Calu3 (cell line): ENCODE measurements at regions not wholly inside any gene's neighbourhood (a gene's known extent, or its start where the extent isn't known, plus 50 kb on each side); places are given as distances from the start of the nearest gene placed in this dataset.

Experiments
- BruUV-seq: library from RNA; stranded (reverse); fragments of 400-500 nt; replicated peaks from 2 replicates; lab custom pipeline; 2021; lab: Mats Ljungman, UMichigan
- CTCF ChIA-PET: fragments of 300-600 bp; sonication (Branson Sonifier 250); formaldehyde crosslinking; loops from one replicate; lab custom pipeline; 2022; ENCODE audit warnings: antibody characterized with exemption; lab: Charles Lee
- DNase-seq: peaks from one replicate; pipeline ENCODE4 v3.0.0; 2022
- H3K27ac Mint-ChIP-seq: one replicate; pipeline ENCODE4 v1.8.0; 2022; ENCODE audit warnings: mixed read lengths; ENCODE audit not compliant: unreplicated experiment
- H3K27me3 Mint-ChIP-seq: one replicate; pipeline ENCODE4 v1.8.0; 2022; ENCODE audit warnings: mixed read lengths; ENCODE audit not compliant: unreplicated experiment
- H3K36me3 Mint-ChIP-seq: one replicate; pipeline ENCODE4 v1.8.0; 2022; ENCODE audit warnings: mild to moderate bottlenecking, moderate library complexity, mixed read lengths; ENCODE audit not compliant: insufficient read depth, unreplicated experiment
- H3K4me1 Mint-ChIP-seq: one replicate; pipeline ENCODE4 v1.8.0; 2022; ENCODE audit warnings: mild to moderate bottlenecking, low read depth, mixed read lengths; ENCODE audit not compliant: unreplicated experiment
- H3K4me3 Mint-ChIP-seq: one replicate; pipeline ENCODE4 v1.8.0; 2022; ENCODE audit warnings: mild to moderate bottlenecking, low read depth, moderate library complexity, mixed read lengths; ENCODE audit not compliant: unreplicated experiment
- H3K9me3 Mint-ChIP-seq: one replicate; pipeline ENCODE4 v1.8.0; 2022; ENCODE audit warnings: low read depth, mixed read lengths; ENCODE audit not compliant: unreplicated experiment
- intact Hi-C: fragments of 100-400 bp; cut with micrococcal nuclease; formaldehyde crosslinking; loops from one replicate; pipeline ENCODE4 v1.10.0; 2022; ENCODE audit not compliant: unreplicated experiment
- TF ChIP-seq, protein P1 (sequence below): fragments of 200-600 bp; IDR thresholded peaks from one replicate; pipeline ENCODE4 v1.8.0; 2022; ENCODE audit warnings: antibody characterized with exemption; ENCODE audit not compliant: unreplicated experiment

DNA sequence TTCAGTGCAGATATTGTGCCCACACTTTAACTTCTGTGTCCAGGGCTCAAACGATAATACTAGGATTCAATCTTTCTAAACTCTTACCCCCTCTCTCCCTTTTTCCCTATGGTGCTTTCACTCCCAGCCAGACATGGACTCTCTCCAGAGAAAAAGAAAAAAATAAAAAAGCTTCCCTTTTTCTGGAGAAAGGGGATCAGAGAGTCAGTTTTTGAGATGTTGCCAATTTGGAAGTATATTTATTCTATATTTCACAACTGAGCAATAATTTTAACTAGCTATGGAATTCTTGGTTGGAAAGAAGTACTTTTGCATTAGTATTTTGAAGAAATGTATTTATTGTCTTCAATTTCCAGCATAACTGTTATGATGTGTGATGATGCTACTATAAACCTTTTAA, 72.2 kb upstream of the ZFP64 start:
- no peak overlapping the region for H3K27ac Mint-ChIP-seq
- DNase-seq, result no peak
- CTCF ChIA-PET, result no interaction called here
- no peak overlapping the region for H3K4me3 Mint-ChIP-seq
- peaks cover 86% of the 10 kb centered on the region for H3K27me3 Mint-ChIP-seq
- no peaks in the 10 kb centered on the region for H3K9me3 Mint-ChIP-seq
- no peaks in the 10 kb centered on the region for H3K4me1 Mint-ChIP-seq
- BruUV-seq, result no TSS peak
- TF ChIP-seq, protein P1, sequence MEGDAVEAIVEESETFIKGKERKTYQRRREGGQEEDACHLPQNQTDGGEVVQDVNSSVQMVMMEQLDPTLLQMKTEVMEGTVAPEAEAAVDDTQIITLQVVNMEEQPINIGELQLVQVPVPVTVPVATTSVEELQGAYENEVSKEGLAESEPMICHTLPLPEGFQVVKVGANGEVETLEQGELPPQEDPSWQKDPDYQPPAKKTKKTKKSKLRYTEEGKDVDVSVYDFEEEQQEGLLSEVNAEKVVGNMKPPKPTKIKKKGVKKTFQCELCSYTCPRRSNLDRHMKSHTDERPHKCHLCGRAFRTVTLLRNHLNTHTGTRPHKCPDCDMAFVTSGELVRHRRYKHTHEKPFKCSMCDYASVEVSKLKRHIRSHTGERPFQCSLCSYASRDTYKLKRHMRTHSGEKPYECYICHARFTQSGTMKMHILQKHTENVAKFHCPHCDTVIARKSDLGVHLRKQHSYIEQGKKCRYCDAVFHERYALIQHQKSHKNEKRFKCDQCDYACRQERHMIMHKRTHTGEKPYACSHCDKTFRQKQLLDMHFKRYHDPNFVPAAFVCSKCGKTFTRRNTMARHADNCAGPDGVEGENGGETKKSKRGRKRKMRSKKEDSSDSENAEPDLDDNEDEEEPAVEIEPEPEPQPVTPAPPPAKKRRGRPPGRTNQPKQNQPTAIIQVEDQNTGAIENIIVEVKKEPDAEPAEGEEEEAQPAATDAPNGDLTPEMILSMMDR, result no peak
- intact Hi-C loops, result no loop called here
- no peaks in the 10 kb centered on the region for H3K36me3 Mint-ChIP-seq

- CTCF ChIA-PET, result no interaction called here
- BruUV-seq, result no TSS peak
- intact Hi-C loops, result no loop called here
- Mint-ChIP-seq H3K4me3 (no peak overlapping the region), H3K9me3 (no peaks in the 10 kb centered on the region), H3K36me3 (no peaks in the 10 kb centered on the region), H3K27me3 (peaks cover 87% of the 10 kb centered on the region), H3K4me1 (no peaks in the 10 kb centered on the region), H3K27ac (no peak overlapping the region)
- no peak for DNase-seq
- TF ChIP-seq, protein P1, result no peak
Measured at GRCh38 chr20:52261792-52262191, 70.2 kb upstream of the ZFP64 start.

- H3K36me3 Mint-ChIP-seq, result no peaks in the 10 kb centered on the region
- no TSS peak for BruUV-seq
- H3K4me1 Mint-ChIP-seq, result no peaks in the 10 kb centered on the region
- DNase-seq, result no peak
- TF ChIP-seq, protein P1, result no peak
- H3K27me3 Mint-ChIP-seq, result peaks cover 79% of the 10 kb centered on the region
- intact Hi-C loops, result no loop called here
- CTCF ChIA-PET, result interaction anchor here (1.0 kb wide), 1 partner anchor 211 kb away, joined by 3 read pairs; no protein-coding TSS in a partner anchor
- no peak overlapping the region for H3K27ac Mint-ChIP-seq
- H3K4me3 Mint-ChIP-seq, result no peak overlapping the region
- peaks cover 1% of the 10 kb centered on the region for H3K9me3 Mint-ChIP-seq
Measured at GRCh38 chr20:52259295-52259694, 67.7 kb upstream of the ZFP64 start.

- CTCF ChIA-PET, result no interaction called here
- Mint-ChIP-seq H3K36me3 (no peaks in the 10 kb centered on the region), H3K27ac (no peak overlapping the region), H3K4me3 (no peak overlapping the region), H3K27me3 (peaks cover 79% of the 10 kb centered on the region), H3K4me1 (no peaks in the 10 kb centered on the region), H3K9me3 (peaks cover 3% of the 10 kb centered on the region)
- no peak for DNase-seq
- BruUV-seq, result no TSS peak
- intact Hi-C loops, result no loop called here
- TF ChIP-seq, protein P1, result no peak
Measured at GRCh38 chr20:52256454-52256853, 64.9 kb upstream of the ZFP64 start.
